Thyroid gland (tissue), 4 donors: ENCODE measurements at regions not wholly inside any gene's neighbourhood (a gene's known extent, or its start where the extent isn't known, plus 50 kb on each side); places are given as distances from the start of the nearest gene placed in this dataset.

Source experiments
- DNase-seq, 2 donors: peaks; one replicate each; pipeline ENCODE4 v3.0.0-alpha.2; 2019
- H3K27ac ChIP-seq, 3 donors: fragments of 200-600 bp; sonication (generic); 1 replicate in 2 of 3; 2 replicates in 1 of 3; pipeline ENCODE4 v1.5.1; 2016 to 2019; ENCODE audit warnings: mild to moderate bottlenecking in 1 of 3, moderate library complexity in 1 of 3
- H3K27me3 ChIP-seq: fragments of 200-600 bp; sonication (generic); one replicate; pipeline ENCODE4 v1.5.1; 2019
- H3K36me3 ChIP-seq, 2 donors: fragments of 200-600 bp; sonication (generic); one replicate each; pipeline ENCODE4 v1.5.1; 2016 to 2019
- H3K4me1 ChIP-seq, 2 donors: fragments of 200-600 bp; sonication (generic); one replicate each; pipeline ENCODE4 v1.5.1; 2017 to 2019
- H3K4me3 ChIP-seq, 3 donors: fragments of 200-600 bp; sonication (generic); replicated peaks in 1 of 3; 1 replicate in 2 of 3; 2 replicates in 1 of 3; pipeline ENCODE4 v1.5.1; 2016; ENCODE audit warnings: mild to moderate bottlenecking in 1 of 3
- H3K9me3 ChIP-seq: fragments of 200-600 bp; sonication (generic); one replicate; pipeline ENCODE4 v1.5.1; 2017
- POLR2A ChIP-seq, 2 donors: fragments of 450-650 bp; IDR thresholded peaks; one replicate each; pipeline ENCODE4 v1.6.1; 2017; ENCODE audit warnings: antibody characterized with exemption in 2 of 2, mild to moderate bottlenecking in 2 of 2, moderate library complexity in 1 of 2
- WGBS, 2 donors: methylation state at CpG; one replicate each; pipeline ENCODE4 v1.1.5; 2017; 5-methylcytosine and 5-hydroxymethylcytosine counted together
- intact Hi-C: fragments of 100-400 bp; cut with DNase I; formaldehyde crosslinking; loops from one replicate; pipeline ENCODE4 v1.15.1; 2023
- TF ChIP-seq, protein P1 (sequence below), 6 experiments: fragments of 200-600 bp in 3 of 6; fragments of 450-650 bp in 3 of 6; sonication (generic) in 3 of 6; IDR thresholded peaks; one replicate each; pipeline ENCODE4 v1.5.1; 2016 to 2019; ENCODE audit warnings: antibody characterized with exemption in 6 of 6, mild to moderate bottlenecking in 2 of 6, inconsistent platforms in 1 of 6, moderate library complexity in 1 of 6

DNA sequence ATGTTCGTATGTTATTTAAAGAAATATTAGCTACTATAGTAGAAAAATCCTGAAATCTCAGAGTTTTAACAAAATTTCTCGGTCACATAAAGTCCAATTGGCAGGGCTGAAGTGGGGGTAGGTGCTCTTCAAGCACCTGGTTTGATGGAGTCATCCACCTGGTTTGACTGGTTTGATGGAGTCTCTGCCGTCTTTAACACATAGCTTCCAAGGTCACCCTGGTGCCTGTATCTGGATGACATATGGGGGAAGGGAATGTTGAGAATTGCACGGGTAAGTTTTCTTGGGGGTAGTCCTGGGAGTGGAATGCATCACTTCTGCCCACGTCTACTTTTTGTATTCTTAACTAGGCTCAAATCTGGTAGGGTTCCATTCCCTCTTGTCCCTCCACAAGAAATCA is 351.2 kb downstream of the SH3GL2 start:
- WGBS, 2 donors: 44 to 55% methylated on average over 5 of the region's 5 CpGs

DNA sequence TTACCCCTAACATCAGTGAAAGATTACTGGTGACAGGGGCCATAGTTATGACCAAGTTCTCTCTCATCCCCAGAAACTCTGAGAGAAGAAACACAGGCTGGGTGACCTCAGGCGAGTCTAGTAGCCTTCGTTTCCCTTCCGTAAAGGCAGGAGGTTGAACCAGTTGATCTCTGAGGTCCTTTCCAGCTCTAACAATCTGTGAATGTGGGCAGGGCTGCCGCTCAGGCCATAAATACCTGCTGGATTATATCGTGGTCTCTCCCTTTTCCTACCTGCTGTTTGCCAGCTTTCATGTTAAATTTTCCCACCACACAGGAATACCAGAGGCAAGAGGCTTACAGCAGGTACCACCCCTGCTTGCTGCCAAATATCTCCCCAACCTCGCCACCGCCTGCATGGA is 357.5 kb downstream of the SH3GL2 start:
- no peaks in the 10 kb centered on the region for H3K4me1 ChIP-seq
- H3K4me3 ChIP-seq: no peak overlapping the region
- intact Hi-C loops: no loop called here
- no peaks in the 10 kb centered on the region for H3K36me3 ChIP-seq
- WGBS, 2 donors: 83 to 89% methylated on average over 7 of the region's 7 CpGs
- no peaks in the 10 kb centered on the region for H3K9me3 ChIP-seq
- H3K27me3 ChIP-seq: no peaks in the 10 kb centered on the region
- H3K27ac ChIP-seq: no peak overlapping the region
- DNase-seq: no peak
- TF ChIP-seq, protein P1, sequence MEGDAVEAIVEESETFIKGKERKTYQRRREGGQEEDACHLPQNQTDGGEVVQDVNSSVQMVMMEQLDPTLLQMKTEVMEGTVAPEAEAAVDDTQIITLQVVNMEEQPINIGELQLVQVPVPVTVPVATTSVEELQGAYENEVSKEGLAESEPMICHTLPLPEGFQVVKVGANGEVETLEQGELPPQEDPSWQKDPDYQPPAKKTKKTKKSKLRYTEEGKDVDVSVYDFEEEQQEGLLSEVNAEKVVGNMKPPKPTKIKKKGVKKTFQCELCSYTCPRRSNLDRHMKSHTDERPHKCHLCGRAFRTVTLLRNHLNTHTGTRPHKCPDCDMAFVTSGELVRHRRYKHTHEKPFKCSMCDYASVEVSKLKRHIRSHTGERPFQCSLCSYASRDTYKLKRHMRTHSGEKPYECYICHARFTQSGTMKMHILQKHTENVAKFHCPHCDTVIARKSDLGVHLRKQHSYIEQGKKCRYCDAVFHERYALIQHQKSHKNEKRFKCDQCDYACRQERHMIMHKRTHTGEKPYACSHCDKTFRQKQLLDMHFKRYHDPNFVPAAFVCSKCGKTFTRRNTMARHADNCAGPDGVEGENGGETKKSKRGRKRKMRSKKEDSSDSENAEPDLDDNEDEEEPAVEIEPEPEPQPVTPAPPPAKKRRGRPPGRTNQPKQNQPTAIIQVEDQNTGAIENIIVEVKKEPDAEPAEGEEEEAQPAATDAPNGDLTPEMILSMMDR (IDR thresholded peaks at IDR 0.05): no peak
- TF ChIP-seq POLR2A (IDR thresholded peaks at IDR 0.05): no peak

More for the DNA sequence above, 351.2 kb downstream of the SH3GL2 start:
- H3K9me3 ChIP-seq: no peaks in the 10 kb centered on the region
- no peaks in the 10 kb centered on the region for H3K36me3 ChIP-seq
- no peaks in the 10 kb centered on the region for H3K27me3 ChIP-seq
- H3K4me1 ChIP-seq: no peaks in the 10 kb centered on the region
- TF ChIP-seq POLR2A (IDR thresholded peaks at IDR 0.05): no peak
- TF ChIP-seq, protein P1 (IDR thresholded peaks at IDR 0.05): no peak
- DNase-seq: no peak
- intact Hi-C loops: no loop called here
- no peak overlapping the region for H3K4me3 ChIP-seq
- no peak overlapping the region for H3K27ac ChIP-seq

DNA sequence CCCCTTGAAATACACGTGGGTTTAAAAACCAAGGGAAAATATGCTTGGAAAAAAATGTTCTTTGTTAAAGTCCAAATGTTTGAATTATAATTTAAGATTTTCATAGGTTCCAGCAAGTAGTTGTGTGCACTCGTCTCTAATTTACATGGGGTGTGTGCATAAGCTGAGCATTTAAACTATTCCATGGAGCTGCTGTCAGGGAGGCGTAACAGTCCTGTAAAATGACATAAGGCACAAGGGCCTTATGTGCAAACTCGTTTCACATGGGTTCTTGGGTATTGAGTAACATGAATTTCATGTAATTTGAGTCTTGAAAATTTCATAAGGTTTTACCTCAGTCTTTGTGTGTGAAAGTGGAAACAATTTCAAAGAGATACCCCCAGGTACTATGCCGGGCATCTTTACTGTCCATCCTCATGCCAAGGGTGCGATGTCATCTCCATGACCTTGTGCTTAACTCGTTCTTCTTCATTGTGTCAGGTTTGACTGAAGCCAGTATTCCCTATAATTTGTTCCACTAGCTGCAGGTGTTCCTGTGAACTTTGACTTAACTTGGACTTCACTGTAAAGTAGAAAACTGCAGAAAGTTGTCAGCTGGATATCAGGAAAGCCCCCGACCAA is 359.3 kb downstream of the SH3GL2 start:
- no peak for TF ChIP-seq POLR2A (IDR thresholded peaks at IDR 0.05)
- TF ChIP-seq, protein P1 (IDR thresholded peaks at IDR 0.05): no peak
- H3K4me1 ChIP-seq: no peaks in the 10 kb centered on the region
- no peak for DNase-seq
- intact Hi-C loops: no loop called here
- no peak overlapping the region for H3K27ac ChIP-seq
- WGBS, 2 donors: 74 to 78% methylated on average over 8 of the region's 8 CpGs
- H3K27me3 ChIP-seq: no peaks in the 10 kb centered on the region
- H3K9me3 ChIP-seq: no peaks in the 10 kb centered on the region
- H3K36me3 ChIP-seq: no peaks in the 10 kb centered on the region
- no peak overlapping the region for H3K4me3 ChIP-seq

DNA sequence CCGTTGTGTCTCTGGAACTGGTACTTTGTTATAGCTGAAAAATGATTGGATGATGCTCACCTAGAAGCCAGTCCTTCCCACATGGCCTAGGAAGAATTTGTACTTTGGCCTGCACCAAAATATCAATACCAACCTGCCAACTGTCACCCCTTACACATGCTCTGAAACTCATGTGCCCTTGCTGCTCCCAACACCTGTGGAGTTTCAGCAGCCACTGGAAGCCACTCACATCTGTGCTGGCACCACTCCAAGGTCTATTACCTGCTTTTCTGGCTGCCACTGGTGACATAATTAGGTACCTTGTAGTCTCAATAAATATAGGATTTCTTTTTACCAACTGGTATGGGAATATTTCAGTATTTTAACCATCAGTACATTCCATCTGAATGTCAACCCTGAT is 363.6 kb downstream of the SH3GL2 start:
- no peak for TF ChIP-seq POLR2A (IDR thresholded peaks at IDR 0.05)
- TF ChIP-seq, protein P1 (IDR thresholded peaks at IDR 0.05): no peak
- H3K4me3 ChIP-seq: no peak overlapping the region
- no peaks in the 10 kb centered on the region for H3K4me1 ChIP-seq
- 89 to 91% methylated on average over 1 of the region's 1 CpG for WGBS, 2 donors
- H3K9me3 ChIP-seq: no peaks in the 10 kb centered on the region
- DNase-seq: no peak
- H3K36me3 ChIP-seq: no peaks in the 10 kb centered on the region
- H3K27me3 ChIP-seq: no peaks in the 10 kb centered on the region
- H3K27ac ChIP-seq: no peak overlapping the region
- intact Hi-C loops: no loop called here

DNA sequence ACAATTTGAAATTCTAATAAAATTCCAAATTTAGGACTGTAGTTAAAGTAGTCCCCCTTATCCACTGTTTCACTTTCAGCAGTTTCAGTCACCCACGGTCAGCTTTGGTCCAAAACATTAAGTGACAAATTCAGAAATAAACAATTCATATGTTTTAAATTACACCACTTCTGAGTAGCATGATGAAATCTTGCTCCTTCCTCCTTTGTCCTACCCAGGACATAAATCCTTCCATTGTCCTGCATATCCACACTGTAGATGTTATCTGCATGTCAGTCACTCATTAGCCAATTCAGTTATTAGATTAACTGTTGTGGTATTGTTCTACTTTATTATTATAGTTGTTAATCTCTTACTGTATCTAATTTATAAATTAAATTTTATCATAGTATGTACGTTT is 376.5 kb downstream of the SH3GL2 start:
- no peaks in the 10 kb centered on the region for H3K27me3 ChIP-seq
- intact Hi-C loops: no loop called here
- no peak overlapping the region for H3K4me3 ChIP-seq
- no peak for TF ChIP-seq POLR2A (IDR thresholded peaks at IDR 0.05)
- TF ChIP-seq, protein P1 (IDR thresholded peaks at IDR 0.05): no peak
- H3K27ac ChIP-seq: no peak overlapping the region
- 82 to 85% methylated on average over 2 of the region's 2 CpGs for WGBS, 2 donors
- H3K4me1 ChIP-seq: no peaks in the 10 kb centered on the region
- H3K9me3 ChIP-seq: no peaks in the 10 kb centered on the region
- no peak for DNase-seq
- H3K36me3 ChIP-seq: no peaks in the 10 kb centered on the region
